GM12801 (cell line): ENCODE measurements at regions not wholly inside any gene's neighbourhood (a gene's known extent, or its start where the extent isn't known, plus 50 kb on each side); places are given as distances from the start of the nearest gene placed in this dataset.

Source experiments
- CTCF ChIP-seq: IDR thresholded peaks from one replicate; pipeline ENCODE4 v1.5.1; 2011; ENCODE audit warnings: control low read depth; ENCODE audit not compliant: insufficient read length; ENCODE audit errors: extremely low read depth

GRCh38 chr20:40589581-40589980 lies 99.5 kb downstream of the MAFB start:
- no peak for TF ChIP-seq CTCF

GRCh38 chr20:40588891-40589290 lies 100.1 kb downstream of the MAFB start:
- TF ChIP-seq CTCF: no peak

DNA sequence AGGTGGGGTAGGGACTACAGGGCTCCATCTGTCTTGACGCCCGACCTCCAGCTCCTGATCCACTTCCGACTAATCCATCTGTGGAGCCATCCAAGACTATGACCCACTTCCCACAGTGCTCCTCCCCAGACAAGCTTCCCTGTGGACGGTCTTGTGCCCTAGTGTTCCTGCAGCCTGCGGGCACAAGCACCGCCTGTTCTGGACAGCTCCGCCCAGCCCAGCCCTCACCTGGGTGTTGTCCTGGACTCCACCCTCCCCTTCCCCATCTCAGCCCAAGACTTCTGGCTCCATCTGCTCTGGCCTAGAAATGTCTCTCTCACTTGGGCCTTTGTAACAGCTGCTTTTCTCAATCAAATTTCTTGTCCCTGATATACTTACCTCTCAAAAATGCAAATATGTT lies 102.0 kb downstream of the MAFB start:
- no peak for TF ChIP-seq CTCF

- no peak for TF ChIP-seq CTCF
Measured at GRCh38 chr20:40584130-40584809, 104.8 kb downstream of the MAFB start.

DNA sequence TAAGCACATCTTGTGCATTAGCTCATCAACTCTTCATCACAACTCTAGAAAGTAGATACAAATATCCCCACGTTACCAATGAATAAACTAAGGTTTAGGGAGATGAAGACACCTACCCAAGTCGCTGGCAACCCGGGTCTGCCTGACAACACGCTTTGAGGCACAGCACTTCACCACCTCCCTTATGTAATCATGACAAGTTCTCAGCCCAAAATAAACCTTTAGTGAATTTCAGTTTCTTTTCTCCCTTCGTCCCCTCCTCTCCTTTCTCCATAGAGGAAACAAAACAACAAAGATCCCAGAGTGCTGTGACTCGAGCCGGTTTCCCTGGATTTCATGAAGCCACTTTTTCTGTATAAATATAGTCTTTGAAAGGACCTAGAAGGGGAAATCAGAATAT lies 105.4 kb downstream of the MAFB start:
- TF ChIP-seq CTCF: no peak

GRCh38 chr20:40583205-40583604 lies 105.8 kb downstream of the MAFB start:
- no peak for TF ChIP-seq CTCF

- no peak for TF ChIP-seq CTCF
Measured at GRCh38 chr20:40582531-40582930, 106.5 kb downstream of the MAFB start.
